Nephron progenitor cell (in vitro differentiated cells): ENCODE measurements at regions not wholly inside any gene's neighbourhood (a gene's known extent, or its start where the extent isn't known, plus 50 kb on each side); places are given as distances from the start of the nearest gene placed in this dataset.
"Not testable (repeated sequence)": the region's sequence is repeated elsewhere in the genome, so short reads cannot be mapped to it uniquely, and the experiment has no call there.

ENCODE experiments used
- DNase-seq: peaks from one replicate; pipeline ENCODE4 v3.0.0; 2021
- H3K27ac Mint-ChIP-seq: 2 replicates; pipeline ENCODE4 v1.8.0; 2021; ENCODE audit warnings: mild to moderate bottlenecking, moderate library complexity, mixed read lengths
- H3K27me3 Mint-ChIP-seq: 2 replicates; pipeline ENCODE4 v1.8.0; 2021; ENCODE audit warnings: mild to moderate bottlenecking, low read depth, mixed read lengths; ENCODE audit not compliant: poor library complexity
- H3K36me3 Mint-ChIP-seq: 2 replicates; pipeline ENCODE4 v1.8.0; 2021; ENCODE audit warnings: low read depth, mixed read lengths
- H3K4me1 Mint-ChIP-seq: 2 replicates; pipeline ENCODE4 v1.8.0; 2021; ENCODE audit warnings: mixed read lengths
- H3K4me3 Mint-ChIP-seq: 2 replicates; pipeline ENCODE4 v1.8.0; 2021; ENCODE audit warnings: mild to moderate bottlenecking, moderate library complexity, mixed read lengths
- H3K9me3 Mint-ChIP-seq: 2 replicates; pipeline ENCODE4 v1.8.0; 2021; ENCODE audit warnings: mild to moderate bottlenecking, moderate library complexity, mixed read lengths
- TF ChIP-seq, protein P1 (sequence below): fragments of 200-600 bp; sonication (generic); IDR thresholded peaks from 2 replicates; pipeline ENCODE4 v1.5.0; 2021; ENCODE audit warnings: antibody characterized with exemption

GRCh38 chr20:52047811-52048764, 143.5 kb downstream of the ZFP64 start:
- H3K4me1 Mint-ChIP-seq: peaks cover 49% of the 10 kb centered on the region
- peak overlapping the region; percentile 63 for H3K4me3 Mint-ChIP-seq
- peaks cover 3% of the 10 kb centered on the region for H3K27me3 Mint-ChIP-seq
- H3K27ac Mint-ChIP-seq: peak overlapping the region; percentile 92
- DNase-seq: no peak
- TF ChIP-seq, protein P1, sequence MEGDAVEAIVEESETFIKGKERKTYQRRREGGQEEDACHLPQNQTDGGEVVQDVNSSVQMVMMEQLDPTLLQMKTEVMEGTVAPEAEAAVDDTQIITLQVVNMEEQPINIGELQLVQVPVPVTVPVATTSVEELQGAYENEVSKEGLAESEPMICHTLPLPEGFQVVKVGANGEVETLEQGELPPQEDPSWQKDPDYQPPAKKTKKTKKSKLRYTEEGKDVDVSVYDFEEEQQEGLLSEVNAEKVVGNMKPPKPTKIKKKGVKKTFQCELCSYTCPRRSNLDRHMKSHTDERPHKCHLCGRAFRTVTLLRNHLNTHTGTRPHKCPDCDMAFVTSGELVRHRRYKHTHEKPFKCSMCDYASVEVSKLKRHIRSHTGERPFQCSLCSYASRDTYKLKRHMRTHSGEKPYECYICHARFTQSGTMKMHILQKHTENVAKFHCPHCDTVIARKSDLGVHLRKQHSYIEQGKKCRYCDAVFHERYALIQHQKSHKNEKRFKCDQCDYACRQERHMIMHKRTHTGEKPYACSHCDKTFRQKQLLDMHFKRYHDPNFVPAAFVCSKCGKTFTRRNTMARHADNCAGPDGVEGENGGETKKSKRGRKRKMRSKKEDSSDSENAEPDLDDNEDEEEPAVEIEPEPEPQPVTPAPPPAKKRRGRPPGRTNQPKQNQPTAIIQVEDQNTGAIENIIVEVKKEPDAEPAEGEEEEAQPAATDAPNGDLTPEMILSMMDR: no peak
- no peaks in the 10 kb centered on the region for H3K9me3 Mint-ChIP-seq
- no peaks in the 10 kb centered on the region for H3K36me3 Mint-ChIP-seq

- no peaks in the 10 kb centered on the region for H3K9me3 Mint-ChIP-seq
- peaks cover 3% of the 10 kb centered on the region for H3K27me3 Mint-ChIP-seq
- H3K27ac Mint-ChIP-seq: no peak overlapping the region
- TF ChIP-seq, protein P1: no peak
- H3K36me3 Mint-ChIP-seq: no peaks in the 10 kb centered on the region
- no peak for DNase-seq
- H3K4me3 Mint-ChIP-seq: no peak overlapping the region
- H3K4me1 Mint-ChIP-seq: peaks cover 56% of the 10 kb centered on the region
Measured at GRCh38 chr20:52041966-52042365, 149.6 kb downstream of the ZFP64 start.

- TF ChIP-seq, protein P1: no peak
- H3K27ac Mint-ChIP-seq: peak overlapping the region; percentile 98
- no peaks in the 10 kb centered on the region for H3K36me3 Mint-ChIP-seq
- peaks cover 53% of the 10 kb centered on the region for H3K4me1 Mint-ChIP-seq
- peak overlapping the region; percentile 53 for H3K4me3 Mint-ChIP-seq
- no peaks in the 10 kb centered on the region for H3K27me3 Mint-ChIP-seq
- H3K9me3 Mint-ChIP-seq: no peaks in the 10 kb centered on the region
- peak; percentile 6 for DNase-seq
Measured at GRCh38 chr20:52039790-52040189, 151.8 kb downstream of the ZFP64 start.

DNA sequence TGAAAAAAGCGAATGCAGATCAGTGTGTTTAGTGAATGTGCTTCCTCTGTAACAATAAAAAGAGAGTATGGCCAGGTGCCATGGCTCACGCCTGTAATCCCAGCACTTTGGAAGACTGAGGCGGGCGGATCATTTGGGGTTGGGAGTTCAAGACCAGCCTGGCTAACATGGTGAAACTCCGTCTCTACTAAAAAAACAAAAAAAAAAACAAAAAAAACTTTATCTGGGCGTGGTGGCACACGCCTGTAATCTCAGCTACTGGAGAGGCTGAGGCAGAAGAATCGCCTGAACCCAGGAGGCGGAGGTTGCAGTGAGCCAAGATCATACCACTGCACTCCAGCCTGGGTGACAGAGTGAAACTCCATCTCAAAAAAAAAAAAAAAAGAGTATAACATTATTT, 152.9 kb downstream of the ZFP64 start:
- not testable (repeated sequence) for H3K4me3 Mint-ChIP-seq, H3K27me3 Mint-ChIP-seq, H3K9me3 Mint-ChIP-seq, DNase-seq, H3K36me3 Mint-ChIP-seq
- H3K4me1 Mint-ChIP-seq: peaks cover 60% of the 10 kb centered on the region
- H3K27ac Mint-ChIP-seq: peak overlapping the region; percentile 93

DNA sequence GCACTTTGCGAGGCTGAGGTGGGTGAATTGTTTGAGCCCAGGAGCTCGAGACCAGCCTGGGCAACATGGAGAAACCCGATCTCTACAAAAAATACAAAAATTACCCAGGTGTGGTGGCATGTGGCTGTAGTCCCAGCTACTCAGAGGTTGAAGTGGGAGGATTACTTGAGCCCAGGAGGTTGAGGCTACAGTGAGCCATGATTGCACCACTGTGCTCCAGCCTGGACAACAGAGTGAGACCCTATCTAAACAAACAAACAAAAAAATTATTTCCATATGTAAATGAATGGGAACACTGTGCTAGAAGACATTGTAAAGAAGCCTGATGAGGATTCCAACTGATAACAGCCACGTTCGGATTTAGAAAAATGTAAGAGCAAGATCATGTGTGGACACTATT, 154.2 kb downstream of the ZFP64 start:
- Mint-ChIP-seq H3K4me3 (no peak overlapping the region), H3K27ac (peak overlapping the region; percentile 55), H3K27me3 (no peaks in the 10 kb centered on the region), H3K4me1 (peaks cover 68% of the 10 kb centered on the region), H3K9me3 (peaks cover 5% of the 10 kb centered on the region), H3K36me3 (peaks cover 4% of the 10 kb centered on the region)
- DNase-seq: no peak
- TF ChIP-seq, protein P1: no peak

DNA sequence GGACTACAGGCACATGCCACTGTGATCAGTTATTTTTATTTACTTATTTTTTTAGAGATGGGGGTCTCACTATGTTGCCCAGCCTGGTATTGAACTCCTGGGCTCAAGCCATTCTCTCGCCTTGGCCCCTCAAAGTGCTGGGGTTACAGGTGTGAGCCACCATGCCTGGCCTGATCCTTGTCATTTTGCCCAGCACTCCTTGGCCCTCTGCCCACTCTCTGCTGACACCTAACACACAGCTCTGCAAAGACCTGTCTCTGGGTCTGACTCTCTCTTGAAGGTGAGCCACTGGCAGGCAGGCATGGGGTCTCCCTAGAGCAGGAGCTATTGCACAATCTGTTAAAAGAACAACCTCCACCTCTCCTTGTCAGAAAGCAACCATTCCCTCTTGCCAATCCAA, 155.6 kb downstream of the ZFP64 start:
- peak overlapping the region; percentile 77 for H3K27ac Mint-ChIP-seq
- TF ChIP-seq, protein P1: no peak
- peaks cover 76% of the 10 kb centered on the region for H3K4me1 Mint-ChIP-seq
- no peak overlapping the region for H3K4me3 Mint-ChIP-seq
- H3K36me3 Mint-ChIP-seq: peaks cover 4% of the 10 kb centered on the region
- no peak for DNase-seq
- peaks cover 5% of the 10 kb centered on the region for H3K9me3 Mint-ChIP-seq
- no peaks in the 10 kb centered on the region for H3K27me3 Mint-ChIP-seq
